Erythroblast (primary cell): ENCODE measurements at regions not wholly inside any gene's neighbourhood (a gene's known extent, or its start where the extent isn't known, plus 50 kb on each side); places are given as distances from the start of the nearest gene placed in this dataset.

ENCODE experiments used
- GATA1 ChIP-seq: IDR thresholded peaks from 2 replicates; pipeline ENCODE4 v1.6.1; 2011; ENCODE audit warnings: low read depth, mild to moderate bottlenecking, control low read depth, low read length, moderate library complexity
- POLR2A ChIP-seq: IDR thresholded peaks from 2 replicates; pipeline ENCODE4 v1.6.1; 2011; ENCODE audit warnings: mild to moderate bottlenecking, low read length

DNA sequence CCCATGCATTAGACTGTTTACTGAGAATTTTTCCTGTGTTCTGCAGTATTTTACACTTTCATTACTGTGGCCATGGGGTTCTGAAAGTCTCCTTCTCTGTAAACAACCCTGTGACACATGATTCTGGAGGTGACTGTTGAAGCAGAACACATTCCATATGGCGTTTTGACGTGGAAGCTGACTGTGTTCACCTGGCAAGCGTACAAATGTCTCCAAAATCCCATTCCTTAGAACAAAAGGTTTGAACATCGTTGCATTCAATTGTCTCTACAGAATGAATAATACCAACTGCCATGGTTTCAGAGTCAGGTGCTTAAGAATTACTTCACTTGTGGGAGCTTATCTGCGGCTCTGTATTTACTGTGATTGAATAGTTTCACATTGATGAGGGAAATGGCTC lies 485.6 kb upstream of the TMEM132C start:
- TF ChIP-seq POLR2A (no peak), GATA1 (no peak)
